Activated T-cell treated with anti-CD3 and anti-CD28 coated beads, Interleukin-2, amount 50 U/mL, for 72 hours (primary cell): ENCODE measurements at regions not wholly inside any gene's neighbourhood (a gene's known extent, or its start where the extent isn't known, plus 50 kb on each side); places are given as distances from the start of the nearest gene placed in this dataset.
"Not testable (repeated sequence)": the region's sequence is repeated elsewhere in the genome, so short reads cannot be mapped to it uniquely, and the experiment has no call there.

Experiments used
- ATAC-seq, 2 donors: fragments of 150-1000 bp; cut with Tn5 transposase; replicated peaks in 1 of 2; 2 replicates each; pipeline ENCODE4 v1.10.0; 2021; ENCODE audit warnings: moderate library complexity in 2 of 2, mild to moderate bottlenecking in 1 of 2
- DNase-seq, 2 donors: peaks; one replicate each; pipeline ENCODE4 v3.0.0; 2021 to 2022; ENCODE audit warnings: mixed read lengths in 1 of 2
- H3K27ac Mint-ChIP-seq: one replicate; pipeline ENCODE4 v1.8.0; 2022; ENCODE audit warnings: mild to moderate bottlenecking, moderate library complexity, mixed read lengths
- H3K27me3 Mint-ChIP-seq: one replicate; pipeline ENCODE4 v1.8.0; 2022; ENCODE audit warnings: low read depth, mixed read lengths
- H3K36me3 Mint-ChIP-seq, 2 donors: one replicate each; pipeline ENCODE4 v1.8.0; 2022; ENCODE audit warnings: mixed read lengths in 2 of 2, mild to moderate bottlenecking in 1 of 2; ENCODE audit not compliant: insufficient read depth in 2 of 2
- H3K4me1 Mint-ChIP-seq: one replicate; pipeline ENCODE4 v1.8.0; 2022; ENCODE audit warnings: low read depth, mixed read lengths
- H3K4me3 Mint-ChIP-seq, 2 donors: one replicate each; pipeline ENCODE4 v1.8.0; 2022; ENCODE audit warnings: mild to moderate bottlenecking in 2 of 2, mixed read lengths in 2 of 2, moderate library complexity in 2 of 2
- H3K9me3 Mint-ChIP-seq, 2 donors: one replicate each; pipeline ENCODE4 v1.8.0; 2022; ENCODE audit warnings: mixed read lengths in 2 of 2

DNA sequence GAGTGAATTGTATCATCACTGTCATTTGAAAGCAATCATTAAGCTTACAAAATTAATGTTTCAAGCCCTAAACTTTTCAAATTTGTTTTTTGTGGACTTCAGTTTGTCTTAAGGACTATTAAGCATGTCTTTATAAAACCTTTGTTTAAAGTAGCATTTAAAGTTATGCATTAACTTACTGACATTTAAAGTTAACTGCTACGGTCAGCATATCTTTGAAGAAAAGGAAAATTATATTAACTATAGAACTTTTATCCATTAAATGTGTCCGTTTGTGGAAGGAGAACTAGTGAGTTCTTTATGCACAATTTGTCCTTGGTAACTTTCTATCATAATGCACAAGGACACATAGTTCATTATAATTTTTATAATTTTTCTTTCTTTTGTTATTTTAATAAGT lies 103.4 kb downstream of the FANCF start:
- no peaks in the 10 kb centered on the region for H3K9me3 Mint-ChIP-seq

DNA sequence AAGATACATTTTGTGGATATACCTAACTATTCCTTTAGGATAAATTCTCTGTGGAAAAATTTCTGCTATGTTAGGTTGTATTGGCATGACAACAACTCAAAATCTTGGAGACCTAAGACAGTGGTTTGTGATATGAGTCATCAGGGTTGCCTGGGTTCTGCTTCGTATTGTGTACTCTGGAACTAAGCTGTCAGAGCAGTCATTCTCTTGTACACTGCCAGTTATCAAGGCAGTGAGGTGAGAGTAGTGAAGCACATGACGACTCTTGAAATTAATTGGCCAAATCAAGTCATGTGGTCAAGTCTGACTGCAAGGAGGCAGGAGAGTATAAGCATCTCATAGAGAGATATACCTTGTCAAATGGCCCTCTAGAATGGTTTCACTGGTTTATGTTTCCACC lies 104.4 kb downstream of the FANCF start:
- H3K4me3 Mint-ChIP-seq, result no peak overlapping the region
- no peak for DNase-seq
- no peaks in the 10 kb centered on the region for H3K4me1 Mint-ChIP-seq
- H3K9me3 Mint-ChIP-seq, result no peaks in the 10 kb centered on the region
- H3K27me3 Mint-ChIP-seq, result peaks cover 5% of the 10 kb centered on the region
- no peak overlapping the region for H3K27ac Mint-ChIP-seq
- H3K36me3 Mint-ChIP-seq, result no peaks in the 10 kb centered on the region
- peak; percentile 58 to 66 for ATAC-seq

More for the DNA sequence above, 103.4 kb downstream of the FANCF start:
- DNase-seq (no peak), ATAC-seq (no peak)
- no peaks in the 10 kb centered on the region for H3K4me1 Mint-ChIP-seq
- H3K27ac Mint-ChIP-seq, result no peak overlapping the region
- H3K36me3 Mint-ChIP-seq, result no peaks in the 10 kb centered on the region
- H3K4me3 Mint-ChIP-seq, result no peak overlapping the region
- peaks cover 5% of the 10 kb centered on the region for H3K27me3 Mint-ChIP-seq

- Mint-ChIP-seq H3K27me3 (peaks cover 5% of the 10 kb centered on the region), H3K4me1 (no peaks in the 10 kb centered on the region), H3K27ac (no peak overlapping the region), H3K9me3 (no peaks in the 10 kb centered on the region), H3K36me3 (no peaks in the 10 kb centered on the region), H3K4me3 (no peak overlapping the region)
- ATAC-seq (no peak), DNase-seq (no peak)
Measured at GRCh38 chr11:22520521-22520920, 105.1 kb downstream of the FANCF start.

- H3K36me3 Mint-ChIP-seq, DNase-seq, ATAC-seq, H3K27ac Mint-ChIP-seq, H3K4me1 Mint-ChIP-seq, H3K27me3 Mint-ChIP-seq, H3K4me3 Mint-ChIP-seq, H3K9me3 Mint-ChIP-seq: not testable (repeated sequence)
Measured at GRCh38 chr11:22518344-22518743, 107.3 kb downstream of the FANCF start.

DNA sequence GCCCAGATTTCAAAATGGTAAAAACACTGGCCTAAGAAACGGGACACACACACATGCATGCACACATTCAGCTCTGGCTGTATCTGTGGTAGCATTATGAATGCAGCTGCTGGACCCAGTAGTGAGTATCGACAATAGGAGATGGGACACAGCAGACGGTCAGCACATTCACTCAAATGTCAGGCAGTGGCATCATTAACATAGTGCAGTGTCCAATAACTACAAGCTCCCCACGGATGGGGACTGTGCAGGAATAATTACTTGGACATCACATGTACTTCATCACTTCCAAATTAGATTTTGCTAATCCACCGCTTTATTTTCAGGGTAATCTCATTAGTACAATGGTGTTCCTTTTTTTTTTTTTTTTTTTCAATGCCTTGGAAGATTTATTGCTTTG lies 109.5 kb downstream of the FANCF start:
- Mint-ChIP-seq H3K36me3 (no peaks in the 10 kb centered on the region), H3K27ac (no peak overlapping the region), H3K27me3 (peaks cover 13% of the 10 kb centered on the region), H3K4me3 (no peak overlapping the region), H3K4me1 (no peaks in the 10 kb centered on the region), H3K9me3 (no peaks in the 10 kb centered on the region)
- ATAC-seq (no peak), DNase-seq (no peak)

DNA sequence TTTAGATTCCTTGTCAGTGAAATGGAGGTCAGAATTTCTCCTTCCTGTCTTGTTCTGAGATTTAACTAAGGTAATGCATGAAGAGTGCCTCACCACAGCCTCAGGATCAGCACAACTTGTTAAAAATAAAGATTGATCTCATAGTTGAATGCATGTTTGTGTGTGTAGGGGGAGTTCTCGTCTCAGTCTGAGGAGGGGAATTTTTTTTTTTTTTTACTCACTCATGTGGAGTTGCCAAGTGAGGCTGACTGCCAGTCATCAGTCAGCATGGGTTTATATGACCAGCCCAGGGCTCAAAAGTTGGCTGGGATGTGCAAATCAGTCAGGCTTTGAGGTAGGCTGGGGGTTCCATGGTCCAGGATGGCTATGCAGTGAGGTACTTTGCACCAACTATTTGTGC lies 113.2 kb downstream of the FANCF start:
- no peak overlapping the region for H3K27ac Mint-ChIP-seq
- no peaks in the 10 kb centered on the region for H3K4me1 Mint-ChIP-seq
- H3K9me3 Mint-ChIP-seq, result no peaks in the 10 kb centered on the region
- H3K4me3 Mint-ChIP-seq, result no peak overlapping the region
- no peak for DNase-seq
- H3K27me3 Mint-ChIP-seq, result peaks cover 14% of the 10 kb centered on the region
- no peak for ATAC-seq
- no peaks in the 10 kb centered on the region for H3K36me3 Mint-ChIP-seq

DNA sequence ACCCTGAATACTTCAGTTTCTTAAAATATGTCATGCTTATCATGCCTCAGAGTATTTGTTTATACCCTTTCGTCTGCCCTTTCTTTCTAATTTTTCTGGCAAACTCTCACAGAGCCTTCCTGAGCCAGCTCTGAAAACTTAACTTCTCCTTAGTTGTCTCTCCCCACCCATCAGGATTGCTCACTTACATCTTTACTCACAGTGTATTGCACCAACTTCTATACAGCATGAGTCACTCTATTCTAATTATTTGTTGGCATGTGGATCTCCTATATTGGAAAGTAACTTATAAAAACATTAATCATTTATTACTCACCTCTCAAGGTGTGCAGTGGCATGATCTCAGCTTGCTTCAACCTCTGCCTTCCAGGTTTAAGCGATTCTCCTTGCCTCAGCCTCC lies 114.9 kb downstream of the FANCF start:
- Mint-ChIP-seq H3K27ac (no peak overlapping the region), H3K27me3 (peaks cover 14% of the 10 kb centered on the region), H3K4me3 (no peak overlapping the region), H3K9me3 (no peaks in the 10 kb centered on the region), H3K36me3 (no peaks in the 10 kb centered on the region), H3K4me1 (no peaks in the 10 kb centered on the region)
- DNase-seq (no peak), ATAC-seq (no peak)

DNA sequence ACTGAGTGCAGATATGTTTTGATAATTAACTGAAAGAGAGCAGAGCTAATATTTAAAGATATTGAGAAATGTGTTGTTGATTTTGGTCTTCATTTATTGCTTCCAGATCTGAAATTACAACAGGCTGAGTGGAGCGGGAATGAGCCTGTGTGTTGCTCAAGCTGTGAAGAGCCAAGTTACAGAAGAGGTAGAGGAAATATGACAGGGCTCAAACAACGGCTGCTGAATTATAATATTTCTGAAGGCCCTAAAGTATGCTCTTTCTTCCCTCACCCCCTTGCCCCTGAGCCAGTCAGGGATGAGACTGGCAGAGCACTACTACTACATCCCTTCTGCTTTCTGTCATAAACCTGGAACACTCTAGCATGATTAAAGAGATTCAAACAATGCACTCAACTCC lies 115.6 kb downstream of the FANCF start:
- DNase-seq (no peak), ATAC-seq (no peak)
- peaks cover 14% of the 10 kb centered on the region for H3K27me3 Mint-ChIP-seq
- no peak overlapping the region for H3K4me3 Mint-ChIP-seq
- H3K36me3 Mint-ChIP-seq, result no peaks in the 10 kb centered on the region
- H3K9me3 Mint-ChIP-seq, result no peaks in the 10 kb centered on the region
- H3K4me1 Mint-ChIP-seq, result no peaks in the 10 kb centered on the region
- H3K27ac Mint-ChIP-seq, result no peak overlapping the region

- H3K27ac Mint-ChIP-seq, result no peak overlapping the region
- no peaks in the 10 kb centered on the region for H3K4me1 Mint-ChIP-seq
- no peaks in the 10 kb centered on the region for H3K9me3 Mint-ChIP-seq
- no peaks in the 10 kb centered on the region for H3K36me3 Mint-ChIP-seq
- ATAC-seq, result no peak
- H3K27me3 Mint-ChIP-seq, result peaks cover 14% of the 10 kb centered on the region
- no peak overlapping the region for H3K4me3 Mint-ChIP-seq
- DNase-seq, result no peak
Measured at GRCh38 chr11:22508665-22509064, 117.0 kb downstream of the FANCF start.

DNA sequence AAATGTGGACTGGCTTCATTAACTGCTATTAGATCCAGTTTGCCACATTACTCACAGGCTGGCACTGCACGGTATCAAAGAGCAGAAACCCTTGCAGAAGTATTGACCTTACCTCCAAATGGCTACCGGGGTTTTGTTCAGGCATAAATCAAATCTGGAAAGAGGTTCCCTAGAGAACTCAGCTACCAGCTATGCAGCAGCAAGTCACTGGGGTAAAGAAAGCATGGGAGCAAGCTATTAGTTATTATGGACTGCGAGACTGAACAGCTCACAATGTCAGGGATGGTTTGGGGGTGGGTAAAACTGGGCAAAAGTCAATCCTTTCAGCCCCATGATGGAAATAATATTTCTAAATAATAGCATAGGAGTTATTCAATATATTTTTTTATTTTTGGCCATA lies 128.1 kb downstream of the FANCF start:
- ATAC-seq, result no peak

GRCh38 chr11:22491555-22492225 lies 133.9 kb downstream of the FANCF start:
- H3K4me3 Mint-ChIP-seq, result no peak overlapping the region
- no peaks in the 10 kb centered on the region for H3K36me3 Mint-ChIP-seq
- DNase-seq (no peak), ATAC-seq (no peak)
- H3K4me1 Mint-ChIP-seq, result no peaks in the 10 kb centered on the region
- H3K27ac Mint-ChIP-seq, result no peak overlapping the region
- H3K9me3 Mint-ChIP-seq, result peaks cover 0 to 1% of the 10 kb centered on the region in 2 donors
- H3K27me3 Mint-ChIP-seq, result peaks cover 7% of the 10 kb centered on the region

More for the DNA sequence above, 128.1 kb downstream of the FANCF start:
- no peak overlapping the region for H3K27ac Mint-ChIP-seq
- no peak overlapping the region for H3K4me3 Mint-ChIP-seq
- H3K9me3 Mint-ChIP-seq, result peaks cover 0 to 1% of the 10 kb centered on the region in 2 donors
- no peaks in the 10 kb centered on the region for H3K27me3 Mint-ChIP-seq
- no peaks in the 10 kb centered on the region for H3K4me1 Mint-ChIP-seq
- DNase-seq, result no peak
- H3K36me3 Mint-ChIP-seq, result no peaks in the 10 kb centered on the region

- DNase-seq (no peak), ATAC-seq (no peak)
- no peaks in the 10 kb centered on the region for H3K9me3 Mint-ChIP-seq
- no peak overlapping the region for H3K27ac Mint-ChIP-seq
- H3K27me3 Mint-ChIP-seq, result peaks cover 10% of the 10 kb centered on the region
- no peaks in the 10 kb centered on the region for H3K4me1 Mint-ChIP-seq
- H3K4me3 Mint-ChIP-seq, result no peak overlapping the region
- H3K36me3 Mint-ChIP-seq, result no peaks in the 10 kb centered on the region
Measured at GRCh38 chr11:22479971-22480720, 142.0 kb downstream of the SLC17A6 start.

DNA sequence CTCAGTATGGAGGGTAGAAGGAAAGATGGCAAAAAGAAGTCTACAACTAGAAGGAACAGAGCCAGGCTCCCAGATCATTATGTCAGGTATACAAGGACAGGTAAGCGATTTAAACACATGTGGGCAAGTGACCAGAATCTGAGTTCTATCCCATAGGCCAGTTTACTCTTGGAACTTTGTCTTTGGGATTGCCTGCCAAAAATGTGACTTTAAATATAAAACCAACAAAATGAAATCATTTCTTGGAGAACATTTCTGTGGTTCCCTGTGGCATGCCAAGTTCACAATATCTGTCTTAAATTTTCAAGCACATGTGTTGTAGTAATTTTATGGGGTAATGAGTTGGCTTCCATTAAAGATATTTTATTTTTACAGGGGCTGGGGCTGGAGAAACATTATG lies 141.0 kb downstream of the SLC17A6 start:
- H3K36me3 Mint-ChIP-seq, result no peaks in the 10 kb centered on the region
- DNase-seq, result no peak

GRCh38 chr11:22478169-22478568 lies 140.0 kb downstream of the SLC17A6 start:
- Mint-ChIP-seq H3K27me3 (peaks cover 10% of the 10 kb centered on the region), H3K9me3 (no peaks in the 10 kb centered on the region), H3K27ac (no peak overlapping the region), H3K36me3 (no peaks in the 10 kb centered on the region), H3K4me3 (no peak overlapping the region), H3K4me1 (no peaks in the 10 kb centered on the region)
- DNase-seq, result no peak
- no peak for ATAC-seq

More for the DNA sequence above, 141.0 kb downstream of the SLC17A6 start:
- Mint-ChIP-seq H3K4me1 (no peaks in the 10 kb centered on the region), H3K9me3 (no peaks in the 10 kb centered on the region), H3K27me3 (peaks cover 10% of the 10 kb centered on the region), H3K4me3 (no peak overlapping the region), H3K27ac (no peak overlapping the region)
- no peak for ATAC-seq
